PC-9 (cell line): ENCODE measurements at regions not wholly inside any gene's neighbourhood (a gene's known extent, or its start where the extent isn't known, plus 50 kb on each side); places are given as distances from the start of the nearest gene placed in this dataset.

ENCODE experiments used
- BruUV-seq: library from RNA; stranded (reverse); fragments of 400-500 nt; replicated peaks from 2 replicates; lab custom pipeline; 2021; lab: Mats Ljungman, UMichigan
- CTCF ChIA-PET: fragments of 300-600 bp; sonication (Branson Sonifier 250); formaldehyde crosslinking; loops from one replicate; lab custom pipeline; 2022; ENCODE audit warnings: antibody characterized with exemption; lab: Charles Lee
- POLR2A ChIA-PET: fragments of 300-600 bp; sonication (Branson Sonifier 250); formaldehyde crosslinking; loops from one replicate; lab custom pipeline; 2022; ENCODE audit warnings: antibody characterized with exemption; ENCODE audit not compliant: unreplicated experiment; lab: Charles Lee
- DNase-seq, 2 experiments: peaks; one replicate each; pipeline versions ENCODE4 v3.0.0 to v3.0.0-alpha.2; 2015 to 2022; ENCODE audit warnings: mixed read lengths in 1 of 2
- H2AFZ ChIP-seq: fragments of 200-600 bp; sonication (generic); 2 replicates; pipeline ENCODE4 v1.8.1; 2017; ENCODE audit warnings: antibody characterized with exemption
- H3F3A ChIP-seq: fragments of 200-600 bp; sonication (generic); 2 replicates; pipeline ENCODE4 v1.8.1; 2017; ENCODE audit warnings: antibody characterized with exemption, mild to moderate bottlenecking, low read depth; ENCODE audit not compliant: insufficient read depth
- H3K27ac ChIP-seq: fragments of 200-600 bp; sonication (generic); 2 replicates; pipeline ENCODE4 v1.6.1; 2016; ENCODE audit warnings: mixed run types
- H3K27me3 ChIP-seq: fragments of 200-600 bp; sonication (generic); 2 replicates; pipeline ENCODE4 v1.6.1; 2016; ENCODE audit warnings: low read depth, mixed run types; ENCODE audit not compliant: insufficient read depth
- H3K36me3 ChIP-seq: fragments of 200-600 bp; sonication (generic); 2 replicates; pipeline ENCODE4 v1.6.1; 2016; ENCODE audit warnings: low read depth, mixed run types
- H3K4me1 ChIP-seq: fragments of 200-600 bp; sonication (generic); replicated peaks from 2 replicates; pipeline ENCODE4 v1.6.1; 2016; ENCODE audit warnings: mixed run types; ENCODE audit not compliant: insufficient read depth
- H3K4me2 ChIP-seq: fragments of 200-600 bp; sonication (generic); 2 replicates; pipeline ENCODE4 v1.6.1; 2017; ENCODE audit warnings: mixed run types
- H3K4me3 ChIP-seq: fragments of 200-600 bp; sonication (generic); 2 replicates; pipeline ENCODE4 v1.6.1; 2016; ENCODE audit warnings: mixed run types
- H3K79me2 ChIP-seq: fragments of 200-600 bp; sonication (generic); 2 replicates; pipeline ENCODE4 v1.6.1; 2017; ENCODE audit warnings: low read depth, mixed run types
- H3K9me2 ChIP-seq: fragments of 200-600 bp; sonication (generic); 2 replicates; pipeline ENCODE4 v1.8.1; 2017; ENCODE audit warnings: mild to moderate bottlenecking; ENCODE audit not compliant: insufficient read depth
- H3K9me3 ChIP-seq: fragments of 200-600 bp; sonication (generic); 2 replicates; pipeline ENCODE4 v1.8.1; 2016; ENCODE audit warnings: low read depth; ENCODE audit not compliant: insufficient read depth
- H4K20me1 ChIP-seq: fragments of 200-600 bp; sonication (generic); 2 replicates; pipeline ENCODE4 v1.8.1; 2017; ENCODE audit not compliant: insufficient read depth
- EZH2 ChIP-seq: fragments of 200-600 bp; sonication (generic); IDR thresholded peaks from 2 replicates; pipeline ENCODE4 v1.8.0; 2017; ENCODE audit warnings: antibody characterized with exemption, low read depth
- intact Hi-C: fragments of 100-400 bp; cut with micrococcal nuclease; formaldehyde crosslinking; loops from one replicate; pipeline ENCODE4 v1.10.0; 2022; ENCODE audit not compliant: unreplicated experiment
- TF ChIP-seq, protein P1 (sequence below): fragments of 200-600 bp; sonication (generic); conservative IDR thresholded peaks from 2 replicates; pipeline ENCODE4 v1.6.1; 2017; ENCODE audit warnings: mixed run types, antibody characterized with exemption, mild to moderate bottlenecking, moderate library complexity

DNA sequence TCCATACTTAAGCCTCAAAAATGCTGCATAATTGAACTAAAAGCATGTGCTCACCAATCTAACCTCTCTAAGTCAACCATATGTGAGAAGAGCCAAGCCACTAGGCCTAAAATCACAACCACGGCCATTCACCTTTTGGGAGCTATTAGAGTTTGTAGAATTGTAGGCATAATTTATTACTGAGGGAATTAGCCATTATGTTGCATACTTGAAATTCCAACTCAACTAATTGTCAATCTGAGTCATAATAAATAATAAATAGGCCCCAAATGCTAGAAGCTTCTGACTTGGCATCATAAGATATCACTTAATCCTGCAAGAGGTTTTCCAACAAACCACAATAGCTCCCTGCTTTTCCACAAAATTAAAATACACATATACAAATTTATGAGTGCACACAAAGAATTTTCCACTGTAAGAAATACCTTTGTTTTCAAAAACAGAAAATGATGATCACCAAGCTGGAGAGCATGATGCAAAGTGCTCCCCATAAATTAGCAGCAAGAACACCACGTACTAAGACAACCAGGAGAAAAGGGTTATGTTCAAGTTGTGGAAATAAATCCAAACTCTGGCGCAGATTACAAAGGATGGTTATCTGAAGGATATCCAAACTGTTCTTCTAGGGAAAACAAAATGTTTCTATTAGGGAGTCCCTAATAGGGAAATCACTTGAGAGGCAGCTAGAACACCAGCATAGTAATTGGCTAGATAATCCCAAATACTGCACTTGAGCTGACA is 250.0 kb upstream of the SLC30A5 start:
- Histone ChIP-seq H3K27ac (no peak overlapping the region), H4K20me1 (no peaks in the 10 kb centered on the region), H3K9me3 (no peaks in the 10 kb centered on the region), H3K79me2 (no peaks in the 10 kb centered on the region), H3K4me2 (no peak overlapping the region), H2AFZ (no peak overlapping the region), H3F3A (no peaks in the 10 kb centered on the region; the same call in 1 of the 2 replicates), H3K36me3 (no peaks in the 10 kb centered on the region), H3K4me3 (no peak overlapping the region), H3K9me2 (no peaks in the 10 kb centered on the region; the same call in 1 of the 2 replicates), H3K27me3 (no peaks in the 10 kb centered on the region), H3K4me1 (no peaks in the 10 kb centered on the region)
- no peak for DNase-seq
- ChIA-PET POLR2A (no interaction called here), CTCF (no interaction called here)
- TF ChIP-seq EZH2: no peak
- TF ChIP-seq, protein P1, sequence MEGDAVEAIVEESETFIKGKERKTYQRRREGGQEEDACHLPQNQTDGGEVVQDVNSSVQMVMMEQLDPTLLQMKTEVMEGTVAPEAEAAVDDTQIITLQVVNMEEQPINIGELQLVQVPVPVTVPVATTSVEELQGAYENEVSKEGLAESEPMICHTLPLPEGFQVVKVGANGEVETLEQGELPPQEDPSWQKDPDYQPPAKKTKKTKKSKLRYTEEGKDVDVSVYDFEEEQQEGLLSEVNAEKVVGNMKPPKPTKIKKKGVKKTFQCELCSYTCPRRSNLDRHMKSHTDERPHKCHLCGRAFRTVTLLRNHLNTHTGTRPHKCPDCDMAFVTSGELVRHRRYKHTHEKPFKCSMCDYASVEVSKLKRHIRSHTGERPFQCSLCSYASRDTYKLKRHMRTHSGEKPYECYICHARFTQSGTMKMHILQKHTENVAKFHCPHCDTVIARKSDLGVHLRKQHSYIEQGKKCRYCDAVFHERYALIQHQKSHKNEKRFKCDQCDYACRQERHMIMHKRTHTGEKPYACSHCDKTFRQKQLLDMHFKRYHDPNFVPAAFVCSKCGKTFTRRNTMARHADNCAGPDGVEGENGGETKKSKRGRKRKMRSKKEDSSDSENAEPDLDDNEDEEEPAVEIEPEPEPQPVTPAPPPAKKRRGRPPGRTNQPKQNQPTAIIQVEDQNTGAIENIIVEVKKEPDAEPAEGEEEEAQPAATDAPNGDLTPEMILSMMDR: no peak
- intact Hi-C loops: no loop called here
- no TSS peak for BruUV-seq

DNA sequence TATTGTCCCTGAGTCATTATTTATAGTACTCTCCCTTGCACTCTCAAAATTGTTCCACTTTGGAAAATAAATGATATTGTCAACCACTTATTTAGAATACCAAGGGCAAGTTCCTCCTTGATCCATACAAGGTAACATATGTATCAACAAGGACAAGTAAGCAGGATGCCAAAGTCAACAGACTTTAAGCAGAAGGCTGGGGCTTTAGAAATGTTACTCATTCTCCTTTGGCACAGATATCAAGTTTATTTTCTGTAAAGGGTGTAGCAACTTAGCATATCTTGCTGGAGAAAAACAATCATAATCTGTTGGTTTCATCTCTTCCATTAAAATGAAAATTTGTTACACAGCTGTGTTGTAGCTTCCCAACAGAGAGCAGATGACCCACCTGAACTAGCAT is 248.7 kb upstream of the SLC30A5 start:
- no TSS peak for BruUV-seq
- POLR2A ChIA-PET: no interaction called here

DNA sequence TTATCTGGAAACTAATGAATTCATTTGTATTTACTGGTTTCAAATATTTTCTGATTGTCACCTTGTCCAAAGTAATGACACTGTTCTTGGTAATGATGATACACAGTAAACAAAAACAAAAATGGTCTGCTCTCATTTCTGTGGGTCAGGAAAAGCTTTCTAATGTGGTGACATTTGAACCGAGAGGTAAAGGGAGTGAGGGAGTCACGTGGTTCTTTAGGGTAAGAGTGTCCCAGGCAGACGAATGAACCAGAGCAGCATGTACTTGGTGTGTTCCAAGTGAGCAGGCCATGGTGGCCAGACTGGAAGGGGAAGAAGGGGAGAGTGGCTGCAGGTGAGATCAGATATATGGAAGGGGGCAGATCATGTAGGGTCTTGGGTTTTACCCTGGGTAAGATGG is 247.0 kb upstream of the SLC30A5 start:
- no peaks in the 10 kb centered on the region for H3K4me1 ChIP-seq
- H3K4me3 ChIP-seq: no peak overlapping the region
- no peak for TF ChIP-seq EZH2
- TF ChIP-seq, protein P1: no peak
- DNase-seq: no peak
- no peak overlapping the region for H3K27ac ChIP-seq
- no peak overlapping the region for H3K4me2 ChIP-seq
- ChIA-PET CTCF (interaction anchor here (0.7 kb wide), 1 partner anchor 111 kb away, joined by 3 read pairs; no protein-coding TSS in a partner anchor), POLR2A (no interaction called here)
- intact Hi-C loops: no loop called here
- H4K20me1 ChIP-seq: no peaks in the 10 kb centered on the region
- no peaks in the 10 kb centered on the region for H3K79me2 ChIP-seq
- H3K9me3 ChIP-seq: no peaks in the 10 kb centered on the region
- H3K27me3 ChIP-seq: no peaks in the 10 kb centered on the region
- no peak overlapping the region for H2AFZ ChIP-seq
- BruUV-seq: no TSS peak
- no peaks in the 10 kb centered on the region; the same call in 1 of the 2 replicates for H3F3A ChIP-seq
- H3K36me3 ChIP-seq: no peaks in the 10 kb centered on the region
- no peaks in the 10 kb centered on the region for H3K9me2 ChIP-seq

More for the DNA sequence above, 248.7 kb upstream of the SLC30A5 start:
- Histone ChIP-seq H3K27me3 (no peaks in the 10 kb centered on the region), H3F3A (no peaks in the 10 kb centered on the region; the same call in 1 of the 2 replicates), H3K4me1 (no peaks in the 10 kb centered on the region), H3K9me2 (no peaks in the 10 kb centered on the region), H2AFZ (no peak overlapping the region), H3K9me3 (no peaks in the 10 kb centered on the region), H3K36me3 (no peaks in the 10 kb centered on the region), H3K4me3 (no peak overlapping the region), H3K27ac (no peak overlapping the region), H4K20me1 (no peaks in the 10 kb centered on the region), H3K4me2 (no peak overlapping the region), H3K79me2 (no peaks in the 10 kb centered on the region)
- TF ChIP-seq EZH2: no peak
- intact Hi-C loops: no loop called here
- CTCF ChIA-PET: no interaction called here
- no peak for DNase-seq
